ENCODE measurements at regions not wholly inside any gene's neighbourhood (a gene's known extent, or its start where the extent isn't known, plus 50 kb on each side); places are given as distances from the start of the nearest gene placed in this dataset.

DNA sequence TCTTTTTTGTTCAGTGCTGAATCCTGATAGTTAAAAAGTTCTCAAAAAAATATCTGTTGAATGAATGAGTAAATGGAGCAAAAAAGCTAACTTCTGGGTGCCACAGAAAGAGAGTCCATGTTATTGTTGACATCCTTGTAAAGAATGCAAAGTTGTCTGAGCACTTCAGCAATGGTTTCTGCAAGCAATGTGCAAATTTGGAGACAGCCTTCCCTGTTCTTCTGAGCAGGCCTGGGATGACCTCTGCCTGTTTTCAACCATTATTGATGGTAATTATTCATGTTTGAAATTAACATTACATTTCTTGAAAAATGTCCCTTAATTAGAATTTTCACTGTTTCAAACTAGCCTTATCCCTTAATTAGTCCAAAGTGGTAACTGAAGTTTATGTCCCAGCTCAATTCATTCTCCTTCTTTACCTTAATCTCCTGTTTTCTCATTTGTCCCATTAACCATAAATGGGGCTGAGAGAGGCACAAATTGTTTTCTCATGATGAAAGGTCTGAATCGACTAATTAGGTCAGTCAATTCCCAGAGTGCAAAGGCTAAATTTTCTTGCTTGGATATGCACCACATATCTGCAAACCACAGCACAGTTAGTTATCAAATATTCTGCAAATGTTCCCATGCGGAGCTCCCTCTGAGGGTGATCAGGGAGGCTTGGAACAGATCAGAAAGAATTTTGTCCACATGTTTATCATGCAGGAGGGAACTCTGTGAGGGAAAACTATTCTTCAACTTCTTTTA, 139.4 kb upstream of the KRR1 start:
- Histone ChIP-seq H3K27ac (ENCODE audit: low read depth in 1 of 2, low read length in 2 of 2) (peak overlapping the region in 1 of 2 donors; percentile 29), H3K9ac (ENCODE audit: low read depth in 1 of 2, low read length in 2 of 2) (no peak overlapping the region), H3K9me3 (ENCODE audit: control insufficient read depth in 4 of 4, low read length in 3 of 4) (no peaks in the 10 kb centered on the region), H3K36me3 (ENCODE audit: control insufficient read depth in 4 of 4, insufficient read depth in 3 of 4, low read depth in 1 of 4, low read length in 3 of 4) (no peaks in the 10 kb centered on the region), H3K4me3 (ENCODE audit: low read depth in 1 of 3, low read length in 3 of 3) (no peak overlapping the region), H3K27me3 (ENCODE audit: control insufficient read depth in 4 of 4, insufficient read depth in 4 of 4, low read length in 3 of 4) (no peaks in the 10 kb centered on the region), H3K4me1 (ENCODE audit: control insufficient read depth in 4 of 4, insufficient read depth in 4 of 4, low read length in 3 of 4) (peaks cover 5 to 14% (median 11%) of the 10 kb centered on the region in 4 donors)
- DNase-seq (ENCODE audit: low spot score), result no peak
- 32% methylated on average over 2 of the region's 2 CpGs for WGBS
- TF ChIP-seq JUND (IDR thresholded peaks at IDR 0.05) (peak; percentile 18 to 51), YY1 (IDR thresholded peaks at IDR 0.05) (peak; percentile 53), GABPA (IDR thresholded peaks at IDR 0.05 in 1 of 2, conservative IDR thresholded peaks at IDR 0.05 in 1 of 2) (no peak), NR2F2 (IDR thresholded peaks at IDR 0.05) (peak; percentile 92), FOXA1 (IDR thresholded peaks at IDR 0.05) (no peak), FOXA2 (IDR thresholded peaks at IDR 0.05) (no peak), HNF4A (conservative IDR thresholded peaks at IDR 0.05) (peak; percentile 72 to 76), TAF1 (conservative IDR thresholded peaks at IDR 0.05) (no peak), RAD21 (IDR thresholded peaks at IDR 0.05) (peak; percentile 37 to 58), RXRA (IDR thresholded peaks at IDR 0.05) (peak; percentile 43 to 59), HNF4G (IDR thresholded peaks at IDR 0.05) (peak; percentile 40), SP1 (IDR thresholded peaks at IDR 0.05) (peak; percentile 80), EGR1 (IDR thresholded peaks at IDR 0.05; ENCODE audit: low read depth in 2 of 2) (no peak)
- TF ChIP-seq, protein P1, sequence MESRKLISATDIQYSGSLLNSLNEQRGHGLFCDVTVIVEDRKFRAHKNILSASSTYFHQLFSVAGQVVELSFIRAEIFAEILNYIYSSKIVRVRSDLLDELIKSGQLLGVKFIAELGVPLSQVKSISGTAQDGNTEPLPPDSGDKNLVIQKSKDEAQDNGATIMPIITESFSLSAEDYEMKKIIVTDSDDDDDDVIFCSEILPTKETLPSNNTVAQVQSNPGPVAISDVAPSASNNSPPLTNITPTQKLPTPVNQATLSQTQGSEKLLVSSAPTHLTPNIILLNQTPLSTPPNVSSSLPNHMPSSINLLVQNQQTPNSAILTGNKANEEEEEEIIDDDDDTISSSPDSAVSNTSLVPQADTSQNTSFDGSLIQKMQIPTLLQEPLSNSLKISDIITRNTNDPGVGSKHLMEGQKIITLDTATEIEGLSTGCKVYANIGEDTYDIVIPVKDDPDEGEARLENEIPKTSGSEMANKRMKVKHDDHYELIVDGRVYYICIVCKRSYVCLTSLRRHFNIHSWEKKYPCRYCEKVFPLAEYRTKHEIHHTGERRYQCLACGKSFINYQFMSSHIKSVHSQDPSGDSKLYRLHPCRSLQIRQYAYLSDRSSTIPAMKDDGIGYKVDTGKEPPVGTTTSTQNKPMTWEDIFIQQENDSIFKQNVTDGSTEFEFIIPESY (IDR thresholded peaks at IDR 0.05), result peak; percentile 38
- TF ChIP-seq, protein P2, sequence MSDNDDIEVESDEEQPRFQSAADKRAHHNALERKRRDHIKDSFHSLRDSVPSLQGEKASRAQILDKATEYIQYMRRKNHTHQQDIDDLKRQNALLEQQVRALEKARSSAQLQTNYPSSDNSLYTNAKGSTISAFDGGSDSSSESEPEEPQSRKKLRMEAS (IDR thresholded peaks at IDR 0.05), result peak; percentile 64
- TF ChIP-seq, protein P3, sequence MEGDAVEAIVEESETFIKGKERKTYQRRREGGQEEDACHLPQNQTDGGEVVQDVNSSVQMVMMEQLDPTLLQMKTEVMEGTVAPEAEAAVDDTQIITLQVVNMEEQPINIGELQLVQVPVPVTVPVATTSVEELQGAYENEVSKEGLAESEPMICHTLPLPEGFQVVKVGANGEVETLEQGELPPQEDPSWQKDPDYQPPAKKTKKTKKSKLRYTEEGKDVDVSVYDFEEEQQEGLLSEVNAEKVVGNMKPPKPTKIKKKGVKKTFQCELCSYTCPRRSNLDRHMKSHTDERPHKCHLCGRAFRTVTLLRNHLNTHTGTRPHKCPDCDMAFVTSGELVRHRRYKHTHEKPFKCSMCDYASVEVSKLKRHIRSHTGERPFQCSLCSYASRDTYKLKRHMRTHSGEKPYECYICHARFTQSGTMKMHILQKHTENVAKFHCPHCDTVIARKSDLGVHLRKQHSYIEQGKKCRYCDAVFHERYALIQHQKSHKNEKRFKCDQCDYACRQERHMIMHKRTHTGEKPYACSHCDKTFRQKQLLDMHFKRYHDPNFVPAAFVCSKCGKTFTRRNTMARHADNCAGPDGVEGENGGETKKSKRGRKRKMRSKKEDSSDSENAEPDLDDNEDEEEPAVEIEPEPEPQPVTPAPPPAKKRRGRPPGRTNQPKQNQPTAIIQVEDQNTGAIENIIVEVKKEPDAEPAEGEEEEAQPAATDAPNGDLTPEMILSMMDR (IDR thresholded peaks at IDR 0.05; ENCODE audit: low read depth, low read length, missing input control), result no peak
- TF ChIP-seq, protein P4, sequence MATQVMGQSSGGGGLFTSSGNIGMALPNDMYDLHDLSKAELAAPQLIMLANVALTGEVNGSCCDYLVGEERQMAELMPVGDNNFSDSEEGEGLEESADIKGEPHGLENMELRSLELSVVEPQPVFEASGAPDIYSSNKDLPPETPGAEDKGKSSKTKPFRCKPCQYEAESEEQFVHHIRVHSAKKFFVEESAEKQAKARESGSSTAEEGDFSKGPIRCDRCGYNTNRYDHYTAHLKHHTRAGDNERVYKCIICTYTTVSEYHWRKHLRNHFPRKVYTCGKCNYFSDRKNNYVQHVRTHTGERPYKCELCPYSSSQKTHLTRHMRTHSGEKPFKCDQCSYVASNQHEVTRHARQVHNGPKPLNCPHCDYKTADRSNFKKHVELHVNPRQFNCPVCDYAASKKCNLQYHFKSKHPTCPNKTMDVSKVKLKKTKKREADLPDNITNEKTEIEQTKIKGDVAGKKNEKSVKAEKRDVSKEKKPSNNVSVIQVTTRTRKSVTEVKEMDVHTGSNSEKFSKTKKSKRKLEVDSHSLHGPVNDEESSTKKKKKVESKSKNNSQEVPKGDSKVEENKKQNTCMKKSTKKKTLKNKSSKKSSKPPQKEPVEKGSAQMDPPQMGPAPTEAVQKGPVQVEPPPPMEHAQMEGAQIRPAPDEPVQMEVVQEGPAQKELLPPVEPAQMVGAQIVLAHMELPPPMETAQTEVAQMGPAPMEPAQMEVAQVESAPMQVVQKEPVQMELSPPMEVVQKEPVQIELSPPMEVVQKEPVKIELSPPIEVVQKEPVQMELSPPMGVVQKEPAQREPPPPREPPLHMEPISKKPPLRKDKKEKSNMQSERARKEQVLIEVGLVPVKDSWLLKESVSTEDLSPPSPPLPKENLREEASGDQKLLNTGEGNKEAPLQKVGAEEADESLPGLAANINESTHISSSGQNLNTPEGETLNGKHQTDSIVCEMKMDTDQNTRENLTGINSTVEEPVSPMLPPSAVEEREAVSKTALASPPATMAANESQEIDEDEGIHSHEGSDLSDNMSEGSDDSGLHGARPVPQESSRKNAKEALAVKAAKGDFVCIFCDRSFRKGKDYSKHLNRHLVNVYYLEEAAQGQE (IDR thresholded peaks at IDR 0.05), result peak; percentile 26
- TF ChIP-seq, protein P5, sequence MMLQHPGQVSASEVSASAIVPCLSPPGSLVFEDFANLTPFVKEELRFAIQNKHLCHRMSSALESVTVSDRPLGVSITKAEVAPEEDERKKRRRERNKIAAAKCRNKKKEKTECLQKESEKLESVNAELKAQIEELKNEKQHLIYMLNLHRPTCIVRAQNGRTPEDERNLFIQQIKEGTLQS (IDR thresholded peaks at IDR 0.05), result no peak

Measured in liver (tissue), 8 donors.